Embryonic facial prominence (tissue), 1 donor: ENCODE measurements at regions not wholly inside any gene's neighbourhood (a gene's known extent, or its start where the extent isn't known, plus 50 kb on each side); places are given as distances from the start of the nearest gene placed in this dataset.
"Not testable (repeated sequence)": the region's sequence is repeated elsewhere in the genome, so short reads cannot be mapped to it uniquely, and the experiment has no call there.

Experiments used
- DNase-seq: peaks from one replicate; pipeline ENCODE4 v3.0.0-alpha.2; 2016; ENCODE audit errors: extremely low spot score

GRCh38 chr16:66054095-66054494 is 312.4 kb upstream of the CDH5 start:
- DNase-seq: no peak

GRCh38 chr16:66052745-66053144 is 313.7 kb upstream of the CDH5 start:
- DNase-seq: no peak

- no peak for DNase-seq
Observed at GRCh38 chr16:66050991-66051390, 315.5 kb upstream of the CDH5 start.

- DNase-seq: no peak
Observed at GRCh38 chr16:66049865-66050264, 316.6 kb upstream of the CDH5 start.

- DNase-seq: no peak
Observed at GRCh38 chr16:66045626-66046025, 320.9 kb upstream of the CDH5 start.

GRCh38 chr16:66044556-66044955 is 321.9 kb upstream of the CDH5 start:
- no peak for DNase-seq

- DNase-seq: no peak
Observed at GRCh38 chr16:66044089-66044488, 322.4 kb upstream of the CDH5 start.

GRCh38 chr16:66043326-66043725 is 323.2 kb upstream of the CDH5 start:
- no peak for DNase-seq

- no peak for DNase-seq
Observed at GRCh38 chr16:66042341-66042740, 324.1 kb upstream of the CDH5 start.

GRCh38 chr16:66041907-66042306 is 324.6 kb upstream of the CDH5 start:
- no peak for DNase-seq

- no peak for DNase-seq
Observed at GRCh38 chr16:66039793-66040192, 326.7 kb upstream of the CDH5 start.

GRCh38 chr16:66036793-66037715 is 329.4 kb upstream of the CDH5 start:
- DNase-seq: peak; percentile 88

- no peak for DNase-seq
Observed at GRCh38 chr16:66036184-66036583, 330.3 kb upstream of the CDH5 start.

- no peak for DNase-seq
Observed at GRCh38 chr16:66035096-66035495, 331.4 kb upstream of the CDH5 start.

GRCh38 chr16:66032841-66033240 is 333.6 kb upstream of the CDH5 start:
- DNase-seq: no peak

GRCh38 chr16:66030036-66030435 is 336.5 kb upstream of the CDH5 start:
- no peak for DNase-seq

GRCh38 chr16:66028510-66029216 is 337.8 kb upstream of the CDH5 start:
- no peak for DNase-seq

GRCh38 chr16:66026787-66027330 is 339.6 kb upstream of the CDH5 start:
- no peak for DNase-seq

- DNase-seq: no peak
Observed at GRCh38 chr16:66026211-66026610, 340.3 kb upstream of the CDH5 start.

- no peak for DNase-seq
Observed at GRCh38 chr16:66025751-66026150, 340.7 kb upstream of the CDH5 start.

- not testable (repeated sequence) for DNase-seq
Observed at GRCh38 chr16:66024567-66024966, 341.9 kb upstream of the CDH5 start.

GRCh38 chr16:66023481-66023880 is 343.0 kb upstream of the CDH5 start:
- DNase-seq: no peak

GRCh38 chr16:66020642-66021041 is 345.8 kb upstream of the CDH5 start:
- DNase-seq: no peak
